GM18505 (cell line): ENCODE measurements at regions not wholly inside any gene's neighbourhood (a gene's known extent, or its start where the extent isn't known, plus 50 kb on each side); places are given as distances from the start of the nearest gene placed in this dataset.

Experiments
- ATAC-seq: cut with Tn5 transposase; IDR thresholded peaks from one replicate; pipeline ENCODE4 v1.9.1; 2021; ENCODE audit not compliant: unreplicated experiment
- POLR2A ChIP-seq: IDR thresholded peaks from 4 replicates; pipeline ENCODE4 v1.6.1; 2011; ENCODE audit warnings: borderline replicate concordance; ENCODE audit not compliant: insufficient read depth, insufficient read length; ENCODE audit errors: extremely low read depth

DNA sequence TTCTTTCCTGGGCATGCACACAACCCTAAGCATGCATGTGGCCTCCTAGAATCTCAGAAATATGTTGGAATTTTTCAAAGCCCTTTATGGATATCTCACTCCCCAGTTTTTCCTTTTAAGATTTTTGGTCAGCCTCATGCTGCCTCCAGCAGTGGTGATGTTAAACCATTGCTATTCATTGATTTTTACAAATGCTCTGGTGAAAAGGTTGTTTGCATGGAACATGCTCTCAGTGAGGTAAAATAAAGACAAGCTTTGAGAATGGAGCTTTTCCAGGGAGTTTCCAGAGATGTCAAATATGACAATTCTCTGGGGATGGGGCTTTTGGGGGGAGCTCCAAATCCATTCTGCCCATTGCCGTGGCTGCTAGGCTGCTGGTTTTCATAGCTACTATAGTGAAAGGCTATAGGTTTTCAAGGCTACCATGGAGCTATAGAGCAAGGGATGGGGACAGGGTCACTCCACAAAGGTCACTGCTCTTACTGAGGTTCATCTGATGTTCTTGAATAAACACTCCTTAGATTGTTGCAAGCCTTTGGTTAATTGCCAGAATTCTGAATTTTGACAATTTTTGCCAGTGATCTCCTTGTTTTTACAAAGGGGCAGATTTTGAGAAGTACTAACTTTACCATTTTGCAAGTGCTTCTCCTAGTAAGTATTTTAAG, 178.1 kb upstream of the ARG1 start:
- no peak for TF ChIP-seq POLR2A

GRCh38 chr6:131398176-131398575, 174.8 kb upstream of the ARG1 start:
- no peak for ATAC-seq
- TF ChIP-seq POLR2A, result no peak

More for the DNA sequence above, 178.1 kb upstream of the ARG1 start:
- no peak for ATAC-seq

DNA sequence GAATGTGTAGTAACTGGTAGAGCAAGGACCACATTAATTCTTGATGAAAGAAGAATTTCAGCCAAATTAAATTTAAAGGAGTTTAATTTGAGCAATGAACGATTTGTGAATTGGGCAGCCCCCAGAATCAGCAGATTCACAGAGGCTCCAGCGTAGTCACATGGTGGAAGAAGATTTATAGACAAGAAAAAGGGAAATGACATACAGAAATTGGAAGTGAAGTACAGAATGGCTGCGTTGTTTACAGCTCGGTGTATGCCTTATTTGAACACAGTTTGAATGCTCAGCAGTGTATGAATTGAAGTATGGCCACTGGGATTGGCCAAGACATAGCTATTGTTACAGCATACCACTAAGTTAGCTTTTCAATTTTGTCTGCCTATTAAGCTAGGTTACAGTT, 173.6 kb upstream of the ARG1 start:
- no peak for ATAC-seq
- TF ChIP-seq POLR2A, result no peak

DNA sequence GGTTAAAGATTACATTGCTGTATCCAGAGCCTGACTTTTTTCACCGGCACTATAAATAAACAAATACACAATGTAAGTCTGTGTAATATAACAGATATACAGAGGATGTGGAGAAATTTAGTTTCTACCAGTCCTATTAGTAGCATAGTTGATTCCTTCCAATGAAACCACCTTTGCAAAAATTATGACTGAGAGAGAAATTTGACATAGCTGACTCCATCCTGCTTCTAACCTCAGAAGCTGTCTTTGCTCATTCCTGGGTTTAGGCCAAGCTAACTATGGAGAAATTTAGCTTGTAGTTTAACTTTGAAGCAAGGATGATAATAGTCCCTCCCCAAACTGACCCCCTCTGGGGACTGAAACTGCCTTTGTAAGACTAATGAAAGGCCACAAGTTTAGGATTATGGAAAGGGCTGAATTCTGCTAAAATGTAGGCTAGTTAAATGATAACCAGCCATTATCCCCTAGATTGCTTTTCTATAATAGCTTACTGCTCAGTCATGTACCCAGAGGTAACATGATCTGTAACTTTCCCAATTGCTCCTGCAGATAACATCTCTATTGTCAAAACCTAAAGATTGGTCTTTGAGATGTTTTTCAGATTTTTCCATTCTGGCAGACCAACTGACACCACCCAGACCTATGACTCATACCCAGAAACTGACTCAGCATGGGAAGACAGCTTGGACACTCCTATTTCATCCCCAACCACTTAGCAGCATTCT, 172.8 kb upstream of the ARG1 start:
- ATAC-seq, result no peak
- no peak for TF ChIP-seq POLR2A

- TF ChIP-seq POLR2A, result no peak
- ATAC-seq, result no peak
Measured at GRCh38 chr6:131400779-131401496, 172.1 kb upstream of the ARG1 start.

GRCh38 chr6:131408811-131409210, 164.2 kb upstream of the ARG1 start:
- no peak for TF ChIP-seq POLR2A
- ATAC-seq, result no peak

DNA sequence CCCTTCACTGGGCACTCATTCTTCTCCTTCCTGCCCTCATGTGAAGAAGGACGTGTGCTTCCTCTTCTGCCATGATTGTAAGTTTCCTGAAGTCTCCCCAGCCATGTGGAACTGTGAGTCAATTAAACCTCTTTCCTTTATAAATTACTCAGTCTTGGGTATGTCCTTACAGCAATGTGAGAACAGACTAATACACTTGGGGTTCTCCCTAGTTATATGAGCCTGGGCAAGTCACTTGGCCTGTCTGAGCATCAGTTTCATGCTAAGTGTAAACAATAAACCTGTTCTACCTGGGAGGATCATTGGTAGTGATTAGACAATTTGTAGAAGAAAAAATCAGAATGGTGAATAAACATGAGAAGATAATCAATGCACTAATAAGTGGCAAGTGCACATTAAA, 162.2 kb upstream of the ARG1 start:
- TF ChIP-seq POLR2A, result no peak
- ATAC-seq, result no peak

DNA sequence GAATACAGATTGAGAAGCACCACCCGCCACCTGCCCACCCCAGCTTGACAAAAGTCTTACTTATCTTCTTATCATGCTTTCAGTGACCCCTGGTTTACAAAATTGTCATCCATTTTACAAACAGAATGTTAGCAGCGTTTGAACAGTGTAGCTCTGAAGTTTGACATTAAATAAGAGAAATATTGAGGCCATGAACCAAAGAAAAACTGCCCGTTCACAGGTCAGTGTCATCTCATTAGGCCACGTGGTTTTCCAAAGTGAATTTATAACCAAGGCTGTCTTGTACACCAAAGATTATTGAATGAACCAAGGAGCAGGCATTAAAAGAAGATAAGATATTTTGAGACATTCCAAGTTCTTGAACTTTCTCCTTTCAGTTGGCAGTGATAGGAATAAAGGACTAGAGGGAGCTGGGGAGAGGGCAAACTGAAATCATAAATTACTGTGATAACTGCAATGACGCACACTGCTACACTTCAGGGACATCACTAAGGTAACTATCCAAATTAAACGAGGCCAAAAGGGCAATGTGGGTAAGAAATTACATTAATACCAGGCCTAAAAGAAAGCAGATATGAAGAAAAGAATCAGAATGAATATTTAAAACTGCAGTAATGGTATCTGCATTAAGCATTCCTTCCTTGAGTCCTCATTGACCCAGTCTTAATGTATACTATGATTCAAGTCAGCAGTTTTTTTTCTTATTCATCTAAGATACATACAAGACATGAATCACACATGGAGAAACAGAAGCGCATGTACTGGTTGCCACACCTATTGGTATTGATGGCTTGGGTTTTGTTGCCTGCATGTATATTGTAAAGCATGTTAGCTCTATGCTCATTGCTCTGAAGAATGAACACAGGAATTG, 159.8 kb upstream of the ARG1 start:
- no peak for TF ChIP-seq POLR2A

DNA sequence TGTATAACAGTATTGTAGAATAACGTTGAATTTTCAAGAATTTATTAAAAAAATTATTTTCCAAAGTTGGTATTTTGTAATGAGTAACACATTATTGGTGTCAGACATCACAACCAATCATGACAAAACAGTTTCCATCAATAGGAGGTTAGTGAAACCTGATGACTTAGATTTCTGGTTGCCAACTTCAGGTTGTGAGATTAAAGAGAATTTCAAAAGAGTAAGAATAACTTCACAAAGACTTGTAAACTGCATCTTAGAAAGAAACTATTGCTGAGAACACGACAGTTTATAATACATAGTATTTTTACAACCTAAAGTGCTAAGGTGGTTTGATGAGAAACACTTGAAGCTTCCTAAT, 159.2 kb upstream of the ARG1 start:
- no peak for TF ChIP-seq POLR2A
- no peak for ATAC-seq

More for the DNA sequence above, 159.8 kb upstream of the ARG1 start:
- ATAC-seq, result no peak

DNA sequence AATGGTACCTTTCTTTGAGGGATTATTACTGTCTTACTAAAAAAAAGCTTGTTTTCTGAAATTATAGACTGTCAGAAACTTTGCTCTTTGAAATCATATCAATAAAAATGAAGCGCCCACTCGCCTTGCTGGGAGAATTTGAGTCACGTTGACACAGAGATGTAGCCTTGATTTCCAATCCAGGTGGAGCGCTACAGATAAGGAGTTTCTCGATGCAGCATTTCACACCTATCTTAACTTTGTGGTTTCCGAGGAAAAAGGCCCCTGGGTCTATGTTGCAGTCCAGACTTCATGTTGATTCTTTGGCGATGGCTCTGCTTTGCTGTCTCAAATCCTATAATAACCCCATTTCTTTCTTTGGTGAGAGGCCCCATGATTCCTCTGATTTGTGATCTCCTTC, 158.1 kb upstream of the ARG1 start:
- ATAC-seq, result no peak
- TF ChIP-seq POLR2A, result no peak

DNA sequence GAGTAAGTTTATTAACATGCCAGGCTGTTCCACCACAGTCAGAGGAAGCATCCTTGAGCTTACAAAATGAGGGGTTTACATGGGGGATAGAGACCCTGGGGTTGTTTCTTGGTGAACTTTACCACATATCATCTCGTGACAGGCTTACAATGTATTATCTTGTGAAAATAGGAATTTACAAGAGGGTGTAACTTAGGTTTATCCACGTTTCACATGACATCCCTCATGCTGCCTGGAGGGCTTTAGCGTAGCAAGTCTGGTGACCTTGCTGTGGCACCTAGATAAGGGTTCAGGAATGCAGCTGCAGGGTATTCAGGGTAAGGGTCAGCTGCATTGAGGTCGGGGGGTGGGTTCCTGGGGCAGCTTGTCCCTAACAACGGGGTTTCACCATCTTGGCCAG, 154.6 kb upstream of the ARG1 start:
- TF ChIP-seq POLR2A, result no peak
- no peak for ATAC-seq

DNA sequence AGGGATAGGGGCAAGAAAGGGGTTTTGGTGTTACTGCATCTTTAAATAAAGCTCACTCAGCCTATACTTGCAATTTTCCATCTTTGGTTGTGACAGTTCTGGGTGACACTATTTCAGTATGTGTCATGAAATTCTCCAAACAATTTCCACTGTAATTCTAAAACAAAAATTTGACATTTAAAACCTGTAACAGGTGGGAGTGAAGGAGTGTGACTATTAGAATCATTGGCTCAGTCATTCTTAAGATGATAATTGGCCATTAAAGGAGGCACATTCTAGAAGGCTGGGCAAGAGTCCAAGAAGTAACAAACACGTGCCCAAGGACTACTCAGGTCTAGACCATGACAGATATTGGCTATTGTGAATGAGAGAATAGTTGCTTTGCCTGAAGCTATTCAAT, 153.3 kb upstream of the ARG1 start:
- ATAC-seq, result no peak
- no peak for TF ChIP-seq POLR2A

- ATAC-seq, result no peak
- no peak for TF ChIP-seq POLR2A
Measured at GRCh38 chr6:131424016-131424415, 149.0 kb upstream of the ARG1 start.
